GM21381 (cell line): ENCODE measurements at regions not wholly inside any gene's neighbourhood (a gene's known extent, or its start where the extent isn't known, plus 50 kb on each side); places are given as distances from the start of the nearest gene placed in this dataset.

Source experiments
- ATAC-seq: cut with Tn5 transposase; IDR thresholded peaks from one replicate; pipeline ENCODE4 v1.9.1; 2021; ENCODE audit warnings: mild to moderate bottlenecking, moderate library complexity; ENCODE audit not compliant: unreplicated experiment

DNA sequence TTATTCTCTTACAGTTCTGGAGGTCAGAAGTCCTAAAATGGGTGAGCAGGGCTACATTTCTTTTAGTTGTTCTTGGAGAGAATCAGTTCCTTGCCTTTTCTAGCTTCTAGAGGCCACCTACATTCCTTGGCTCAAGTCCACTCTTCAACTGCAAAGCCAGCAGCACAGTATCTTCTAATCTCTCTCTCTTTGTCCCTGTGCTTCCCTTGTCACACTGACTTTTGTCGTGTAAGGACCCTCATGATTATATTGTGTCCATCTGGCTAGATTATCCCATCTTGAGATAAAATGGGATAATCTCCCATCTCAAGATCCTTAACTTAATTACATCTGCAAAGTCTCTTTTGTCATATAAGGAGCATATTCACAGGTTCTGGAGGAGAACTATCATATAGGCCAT lies 359.0 kb downstream of the ADRA2A start:
- no peak for ATAC-seq

DNA sequence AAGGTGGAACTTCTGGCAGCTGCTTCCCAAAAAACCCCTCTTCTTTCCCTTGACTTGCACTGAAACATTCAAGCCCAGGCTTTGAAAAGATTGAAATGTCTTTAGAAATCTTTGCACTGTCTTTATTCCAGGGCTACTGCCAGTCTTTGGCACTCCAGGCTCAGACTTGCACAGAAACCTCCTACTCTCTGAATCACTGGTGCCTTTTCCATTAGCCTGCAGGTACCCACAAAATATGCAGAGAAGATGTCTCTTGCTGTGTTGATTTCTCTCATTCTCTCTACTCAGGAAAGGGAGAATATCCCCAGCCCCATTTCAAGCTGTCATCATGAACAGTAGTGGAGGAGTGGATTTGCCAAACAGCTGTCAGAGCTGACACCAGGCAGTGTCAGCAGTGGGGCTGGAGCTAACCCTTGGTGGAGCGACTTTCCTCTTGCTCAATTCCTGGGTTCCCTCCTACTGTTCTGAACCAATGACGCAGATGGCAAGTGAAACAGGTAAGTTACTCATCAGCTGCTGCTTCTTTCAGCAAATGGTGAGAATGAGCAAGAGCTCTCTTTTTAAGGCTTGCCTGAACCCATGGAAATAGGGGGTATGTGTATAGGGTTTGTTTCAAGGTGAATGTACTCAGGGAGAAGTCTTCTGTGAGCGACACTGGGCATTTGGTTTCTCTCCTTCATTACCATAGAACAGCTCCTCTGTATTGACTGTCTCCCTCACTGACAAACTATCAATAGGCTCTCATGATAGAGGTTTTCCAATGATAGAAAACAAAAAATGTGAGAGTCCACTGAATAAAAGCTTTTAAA lies 362.4 kb downstream of the ADRA2A start:
- no peak for ATAC-seq

DNA sequence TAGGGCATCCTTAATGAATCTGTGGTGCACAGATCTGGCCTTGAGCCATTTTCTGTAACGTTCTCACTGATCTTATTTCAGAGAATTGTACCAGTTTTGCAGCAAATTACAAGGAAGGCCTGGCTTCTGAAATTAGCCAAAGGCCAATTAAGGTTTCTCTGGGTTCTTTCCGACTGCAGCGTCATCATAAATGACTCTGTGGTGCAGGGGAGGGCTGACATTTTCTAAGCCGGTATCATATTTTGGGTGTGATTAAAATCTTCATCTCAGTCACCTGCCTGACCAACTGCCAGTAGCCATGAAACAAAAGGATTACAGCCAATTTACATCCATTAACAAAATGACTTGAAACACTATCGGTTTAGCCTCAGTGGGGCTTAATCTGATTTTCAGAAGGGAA lies 363.7 kb downstream of the ADRA2A start:
- ATAC-seq, result no peak

DNA sequence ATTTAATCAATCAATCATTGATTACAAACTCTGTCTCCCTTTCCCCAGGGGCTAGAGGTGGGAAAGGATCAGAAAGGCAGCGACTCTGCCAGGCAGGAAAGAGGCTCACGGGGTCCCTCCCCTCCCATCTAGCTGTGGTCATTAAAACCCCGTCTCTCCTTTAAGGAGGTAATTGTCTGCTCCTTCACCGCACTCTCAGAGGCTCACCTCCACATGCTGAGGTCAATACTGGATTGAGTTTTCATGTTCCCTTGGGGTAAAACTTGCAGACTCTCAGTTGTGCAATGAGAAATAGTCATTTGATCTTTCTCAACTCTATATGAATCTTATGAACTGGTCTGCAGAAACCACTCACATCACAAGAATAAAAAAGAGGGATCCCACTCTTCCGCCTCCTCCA lies 368.8 kb downstream of the ADRA2A start:
- ATAC-seq, result no peak

DNA sequence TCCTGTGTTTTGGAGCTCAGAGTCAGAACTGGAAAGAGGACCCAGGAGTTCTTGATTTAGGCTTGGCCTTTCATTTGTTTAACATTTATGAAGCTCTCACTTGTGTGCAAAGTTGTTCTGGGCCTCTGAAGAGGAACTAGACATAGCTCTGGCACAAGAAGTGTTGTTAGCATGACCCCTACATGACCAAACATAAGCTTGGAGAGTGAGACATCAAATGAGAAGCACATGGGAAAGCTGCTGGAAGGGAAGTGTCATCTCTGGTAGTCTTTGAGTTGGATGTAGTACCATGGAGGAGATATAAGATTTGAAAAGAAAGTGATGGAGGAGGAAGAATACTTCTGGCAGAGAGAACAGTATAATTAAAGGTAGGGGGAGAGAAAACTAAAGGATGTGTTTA lies 370.1 kb downstream of the ADRA2A start:
- ATAC-seq, result no peak

DNA sequence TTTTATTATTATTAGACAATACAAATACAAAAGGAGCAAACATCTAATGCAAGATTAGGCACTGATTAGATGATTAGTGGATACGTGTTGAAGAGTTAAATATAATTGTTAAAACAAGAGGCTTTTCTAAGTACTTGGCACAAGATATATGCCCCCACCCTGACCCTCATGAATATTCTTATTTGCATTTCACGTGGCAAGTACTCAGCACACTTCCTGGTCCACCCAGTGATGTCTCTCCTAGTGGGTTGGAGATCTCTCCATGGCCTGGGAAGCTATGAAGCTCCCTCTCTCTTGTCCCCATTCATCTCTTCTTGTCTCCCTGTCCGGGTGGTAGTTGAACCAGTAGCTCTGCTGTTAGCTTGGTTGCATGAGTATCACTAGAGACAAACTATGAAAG lies 375.3 kb downstream of the ADRA2A start:
- ATAC-seq, result no peak

DNA sequence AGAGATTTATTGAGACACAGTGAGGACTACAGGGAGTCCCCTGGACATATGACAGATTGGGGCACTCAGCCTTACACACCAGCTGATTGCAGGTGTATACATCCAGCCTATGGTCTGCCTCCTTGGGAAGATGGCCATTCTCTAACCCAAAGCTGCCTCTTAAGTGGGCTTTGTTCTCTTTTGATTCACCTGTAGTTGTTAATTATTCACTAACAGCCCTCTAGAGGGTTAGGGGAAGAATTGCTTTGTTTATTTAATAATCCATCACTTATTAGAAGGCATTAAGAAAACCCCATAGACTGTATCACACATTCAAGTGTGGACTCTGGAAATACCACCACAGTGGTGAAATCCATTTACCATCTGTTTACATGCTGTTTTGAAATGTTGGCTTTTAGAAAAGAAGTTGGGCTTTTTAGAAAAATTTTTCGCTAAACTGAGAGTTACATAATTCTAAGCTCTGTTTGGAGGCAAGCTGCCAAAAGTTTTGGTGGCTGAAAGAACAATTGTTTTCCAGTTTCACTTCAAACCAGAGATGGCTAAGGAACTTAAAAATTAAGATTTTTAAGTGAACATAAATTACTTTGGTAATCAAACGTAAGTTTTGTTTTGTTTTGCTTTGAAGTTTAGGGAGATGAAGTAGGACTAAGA lies 379.1 kb downstream of the ADRA2A start:
- ATAC-seq, result no peak

DNA sequence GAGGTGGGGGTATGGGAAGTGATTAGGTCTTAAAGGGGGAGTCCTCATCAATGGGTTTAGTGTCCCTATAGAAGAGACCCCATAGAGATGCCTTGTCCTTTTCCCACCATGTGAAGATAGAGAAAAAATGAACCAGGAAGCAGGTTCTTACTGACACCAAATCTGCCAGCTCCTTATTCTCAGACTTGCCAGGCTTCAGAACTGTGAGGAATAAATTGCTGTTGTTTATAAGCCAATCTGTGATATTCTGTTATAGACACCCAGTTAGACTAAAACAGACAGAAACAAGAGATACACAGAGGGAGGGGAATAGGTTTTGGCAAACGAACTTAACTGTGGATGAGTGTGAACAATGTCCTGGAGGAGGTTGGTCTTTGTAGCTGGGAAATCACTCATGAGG lies 381.4 kb downstream of the ADRA2A start:
- no peak for ATAC-seq

DNA sequence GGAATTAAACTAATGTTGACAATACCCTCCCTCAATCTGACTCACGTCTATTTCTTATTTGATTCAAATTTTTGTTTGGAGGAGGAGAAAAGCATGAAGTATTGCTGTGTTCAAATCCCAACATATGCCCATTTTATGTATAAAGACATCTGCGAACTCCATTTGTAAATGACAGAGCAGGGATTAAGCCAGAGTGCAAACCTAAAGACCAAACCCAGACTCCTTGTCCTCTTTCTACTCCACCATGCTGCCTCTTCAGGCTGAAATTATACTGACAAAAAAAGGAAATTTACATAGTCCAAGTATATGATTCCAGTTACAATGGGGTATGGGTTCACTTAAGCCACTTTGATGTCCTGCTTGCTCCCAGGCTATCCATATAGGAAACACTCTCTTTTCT lies 383.1 kb downstream of the ADRA2A start:
- ATAC-seq, result no peak

DNA sequence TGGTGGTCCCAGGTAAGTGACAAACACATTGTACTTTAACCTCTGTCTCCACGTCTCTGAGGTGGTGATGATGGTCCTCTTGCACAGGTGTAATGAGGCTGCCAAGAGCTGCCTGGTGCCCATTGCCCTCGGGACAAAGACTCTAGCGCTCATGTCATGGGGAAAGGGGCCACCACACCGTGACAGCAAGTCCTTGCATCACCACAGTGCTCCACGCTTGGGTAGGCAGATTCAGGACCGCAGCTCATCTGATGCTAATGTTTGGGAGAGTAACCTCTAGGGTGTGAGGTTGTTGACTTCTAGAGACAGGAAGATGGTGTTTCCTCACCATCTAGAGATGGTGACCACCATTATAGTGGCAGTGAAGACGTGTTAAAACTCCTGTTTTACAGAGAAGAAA lies 395.6 kb downstream of the ADRA2A start:
- no peak for ATAC-seq

DNA sequence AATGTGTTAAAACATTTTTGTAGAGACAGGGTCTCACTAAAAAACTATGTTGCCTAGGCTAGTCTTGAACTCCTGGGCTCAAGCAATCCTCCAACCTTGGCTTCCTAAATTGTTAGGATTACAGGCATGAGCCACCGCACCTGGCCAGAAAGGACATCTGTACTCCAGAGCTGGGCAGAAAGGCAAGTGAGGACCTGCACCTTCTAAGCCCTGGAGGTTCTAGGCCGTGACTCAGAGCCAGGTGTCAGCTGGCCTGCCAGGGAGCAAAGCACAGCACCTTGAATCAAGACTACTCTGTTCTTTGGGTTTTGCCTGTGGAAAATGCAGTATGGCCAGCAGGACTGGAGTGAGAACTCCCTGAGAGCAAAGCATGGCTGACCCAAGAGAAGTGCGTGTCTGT lies 396.5 kb downstream of the ADRA2A start:
- no peak for ATAC-seq

DNA sequence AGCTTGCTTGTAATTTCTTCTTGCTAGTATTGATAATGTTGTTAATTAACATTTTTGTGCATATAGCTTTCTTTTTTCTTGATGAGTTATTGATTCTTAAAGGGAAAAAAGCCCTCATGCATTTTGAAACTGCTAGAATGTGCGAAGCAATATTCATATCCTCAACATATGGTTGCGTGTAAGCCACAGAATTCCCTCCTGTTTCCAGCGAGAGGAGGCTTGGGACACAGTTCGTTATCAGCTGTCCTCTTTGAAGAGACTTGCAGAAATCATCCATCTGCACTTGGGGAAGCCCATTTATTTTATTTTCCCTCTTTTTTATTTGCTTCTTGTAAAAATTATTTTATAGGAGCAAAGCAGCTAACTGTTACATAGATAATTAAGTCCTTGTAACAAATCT lies 398.0 kb downstream of the ADRA2A start:
- ATAC-seq, result no peak

DNA sequence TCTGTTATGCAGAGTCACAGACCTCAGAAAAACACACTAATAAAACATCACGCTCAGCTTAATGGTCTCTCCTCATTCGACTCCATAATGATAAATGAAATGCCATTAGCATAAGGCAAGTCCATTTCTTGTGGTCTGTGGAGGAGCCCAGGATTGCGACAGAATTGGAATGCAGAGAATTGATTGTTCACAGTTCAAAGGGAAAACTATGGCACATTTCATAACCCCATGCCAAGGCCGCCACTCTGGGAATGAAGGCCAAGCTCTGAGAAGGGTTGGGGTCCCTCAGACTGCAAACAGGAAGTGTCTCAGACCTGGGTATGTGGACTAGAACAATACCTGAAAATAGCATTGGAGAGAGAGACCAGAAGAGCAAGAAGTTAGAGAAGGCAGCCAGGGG lies 398.9 kb downstream of the ADRA2A start:
- no peak for ATAC-seq

DNA sequence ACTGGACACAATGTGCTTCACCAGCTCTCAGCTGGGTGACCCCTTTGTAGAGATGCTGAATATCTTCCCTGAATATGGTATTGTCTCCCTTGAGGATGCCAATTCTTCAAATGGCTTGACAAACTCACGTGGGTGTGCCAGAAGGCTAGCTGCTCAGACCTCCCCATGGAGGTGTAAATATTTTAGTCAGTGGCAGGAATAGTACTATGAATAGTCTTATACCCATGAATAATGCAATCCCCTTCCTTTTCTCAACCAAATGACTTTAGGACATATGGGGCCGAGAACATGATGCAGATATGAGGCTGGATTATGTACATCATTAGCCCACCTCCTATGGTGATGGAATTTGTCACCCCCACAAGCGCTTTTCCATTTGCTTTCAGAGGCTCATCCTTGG lies 401.8 kb downstream of the ADRA2A start:
- no peak for ATAC-seq

DNA sequence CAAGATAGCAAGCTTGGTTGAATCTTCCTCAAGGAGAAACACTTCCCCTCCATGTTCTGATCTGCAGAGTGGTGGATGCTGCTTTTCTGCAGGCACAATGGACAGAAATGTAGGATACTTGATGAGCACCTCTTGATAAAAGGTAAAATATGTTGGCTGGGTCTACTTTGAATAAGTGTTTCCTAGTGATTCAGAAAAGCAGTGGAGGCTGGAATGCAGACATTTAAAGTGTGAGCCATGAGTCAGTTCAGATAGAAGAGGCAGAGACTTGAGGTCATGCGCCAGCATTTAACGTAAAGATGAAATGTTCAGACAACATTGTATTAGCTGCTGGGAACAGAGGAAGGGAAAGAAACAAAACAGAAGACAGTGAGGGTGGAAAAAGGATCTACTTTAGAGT lies 403.1 kb downstream of the ADRA2A start:
- ATAC-seq, result no peak

DNA sequence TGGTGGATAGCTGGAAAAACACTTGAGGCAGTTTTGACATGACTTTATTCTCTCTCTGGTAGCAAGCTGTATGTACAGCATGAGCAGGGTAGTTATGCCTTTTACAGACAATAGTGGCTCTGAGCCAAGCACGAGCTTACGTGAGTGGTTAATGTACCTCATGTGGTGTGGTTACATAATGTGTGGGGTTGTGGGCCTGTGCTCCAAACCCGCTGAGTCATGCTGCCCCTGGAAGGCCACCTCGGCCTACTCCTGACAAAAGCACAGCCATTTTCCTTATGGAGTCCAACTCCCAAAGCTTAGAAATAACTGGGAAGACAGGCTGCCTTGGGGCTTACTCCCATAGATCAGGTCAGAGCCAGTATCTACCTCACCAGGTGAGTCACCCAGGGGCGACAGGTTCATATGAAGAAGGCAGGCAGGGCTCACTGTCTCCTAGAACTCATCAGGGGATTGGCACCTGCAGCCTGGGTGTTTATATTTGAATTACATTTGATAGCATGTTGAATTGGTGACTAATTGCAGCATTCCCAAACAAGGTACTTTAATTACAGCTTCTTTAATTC lies 404.5 kb downstream of the ADRA2A start:
- no peak for ATAC-seq

DNA sequence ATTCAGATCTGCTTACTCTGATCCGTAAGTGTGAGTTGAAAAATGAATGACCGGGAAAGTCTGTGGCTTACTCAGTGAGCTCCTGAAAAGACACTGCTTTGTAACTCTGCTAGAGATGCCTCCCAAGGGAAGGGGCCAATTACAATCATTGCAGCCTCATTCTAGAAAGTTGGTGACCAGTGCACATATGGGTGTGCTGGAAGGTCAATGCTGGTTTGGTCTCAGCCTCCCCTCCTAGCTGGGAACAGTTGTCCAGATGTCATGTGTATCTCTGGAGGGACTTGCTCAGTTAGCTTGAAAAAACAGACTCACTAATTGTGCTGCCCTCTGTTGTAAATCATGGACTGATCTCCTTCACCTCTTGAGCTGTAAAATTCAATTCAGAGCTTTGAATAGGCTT lies 405.0 kb downstream of the ADRA2A start:
- ATAC-seq, result no peak

DNA sequence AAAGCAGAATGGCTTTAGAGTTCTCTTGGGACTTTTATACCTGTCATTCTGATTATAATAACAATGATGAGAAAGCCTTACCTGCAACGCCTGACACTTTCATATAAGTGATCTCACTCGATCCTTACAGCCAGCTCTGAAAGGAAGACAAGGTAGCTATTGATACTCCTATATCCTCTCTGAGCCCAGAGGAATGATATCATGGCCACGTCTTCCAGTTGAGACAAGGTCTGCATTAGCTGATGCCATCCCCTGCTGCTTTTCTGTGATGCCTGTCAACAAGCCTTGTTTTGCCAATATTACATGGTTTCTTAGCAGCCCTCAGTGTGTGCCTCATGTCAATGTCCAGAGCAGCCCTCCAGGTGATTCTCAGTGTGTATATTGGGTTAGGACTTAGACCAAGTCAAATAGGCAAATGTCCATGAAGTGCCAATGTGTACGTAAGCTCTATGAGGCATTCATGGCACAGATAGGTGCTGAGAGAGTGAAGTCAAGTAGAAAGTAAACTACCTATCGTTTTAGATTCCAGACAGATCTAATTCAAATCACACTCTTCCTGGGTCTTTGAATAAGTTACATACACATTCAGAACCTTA lies 405.9 kb downstream of the ADRA2A start:
- ATAC-seq, result no peak

DNA sequence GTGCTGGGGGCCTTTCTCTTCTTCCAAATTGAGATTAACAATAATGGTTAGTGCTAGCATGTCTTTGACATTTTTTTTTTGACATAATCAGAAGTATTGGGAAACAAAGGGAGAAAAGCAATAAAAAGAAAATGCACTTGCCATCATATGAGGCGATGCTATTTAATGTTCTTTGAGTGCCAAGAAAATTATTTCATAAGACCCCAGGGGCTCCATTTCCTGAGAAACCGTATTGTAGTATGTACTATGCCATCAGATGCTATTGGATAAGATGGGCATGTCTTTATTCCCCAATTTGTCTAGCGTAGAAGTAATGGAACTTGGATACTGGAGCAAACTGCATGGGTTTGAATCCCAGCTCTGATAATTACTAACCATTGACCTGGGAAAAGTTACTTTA lies 408.9 kb downstream of the ADRA2A start:
- no peak for ATAC-seq

DNA sequence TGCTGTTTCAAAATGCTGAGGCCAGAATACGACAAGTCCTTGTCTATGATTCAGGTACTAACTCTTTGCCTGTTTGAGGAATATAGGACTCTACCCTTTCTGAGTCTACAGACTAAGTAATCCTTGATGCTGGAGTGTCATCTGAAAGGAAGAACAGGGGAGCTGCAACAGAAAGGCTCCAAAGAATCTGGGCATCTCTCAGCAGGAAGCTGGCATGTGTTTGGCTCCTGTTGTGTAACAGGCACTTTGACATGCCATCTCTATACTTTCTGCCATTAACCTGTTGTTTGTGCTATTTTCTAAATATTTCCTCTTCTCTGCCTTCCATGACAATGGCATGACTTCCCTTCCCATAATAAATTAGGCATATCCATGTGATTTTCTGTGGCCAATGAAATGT lies 409.5 kb downstream of the ADRA2A start:
- no peak for ATAC-seq

DNA sequence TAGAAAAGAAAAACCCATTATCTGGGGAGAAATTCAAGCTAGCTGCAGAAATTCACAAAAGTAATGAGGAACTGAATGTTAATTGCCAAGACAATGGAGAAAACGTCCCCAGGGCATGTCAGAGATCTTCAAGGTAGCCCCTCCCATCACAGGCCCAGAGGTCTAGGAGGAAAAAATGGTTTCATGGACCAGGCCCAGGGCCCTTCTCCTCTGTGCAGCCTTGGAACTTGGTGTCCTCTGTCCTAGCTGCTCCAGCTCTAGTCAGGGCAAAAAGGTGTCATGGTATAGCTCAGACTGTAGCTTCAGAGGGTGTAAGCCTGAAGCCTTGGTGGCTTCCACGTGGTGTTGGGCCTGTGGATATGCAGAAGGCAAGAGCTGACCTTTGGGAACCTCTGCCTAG lies 411.8 kb downstream of the ADRA2A start:
- ATAC-seq, result no peak

DNA sequence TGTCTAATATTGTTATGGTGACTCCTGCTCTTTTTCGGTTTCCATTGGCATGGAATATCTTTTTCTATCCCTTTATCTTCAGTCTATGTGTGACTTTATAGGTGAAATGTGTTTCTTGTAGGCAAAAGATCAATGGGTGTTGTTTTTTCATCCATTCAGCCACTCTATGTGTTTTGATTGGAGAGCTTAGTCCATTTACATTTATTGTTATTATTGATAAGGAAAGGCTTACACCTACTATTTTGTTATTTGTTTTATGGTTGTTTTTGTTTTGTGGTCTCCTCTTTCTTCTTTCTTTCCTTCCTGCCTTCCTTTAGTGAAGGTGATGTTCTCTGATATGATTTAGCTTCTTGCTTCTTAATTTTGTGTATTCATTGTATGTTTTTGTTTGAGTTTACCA lies 414.3 kb downstream of the ADRA2A start:
- no peak for ATAC-seq
